ENCODE measurements at regions not wholly inside any gene's neighbourhood (a gene's known extent, or its start where the extent isn't known, plus 50 kb on each side); places are given as distances from the start of the nearest gene placed in this dataset.

- CTCF ChIA-PET, result no interaction called here
- no peaks in the 10 kb centered on the region; the same call in 1 of the 2 replicates for H3K9me3 ChIP-seq
- H3K36me3 ChIP-seq (replicated peaks in 1 of 2; ENCODE audit: control insufficient read depth in 1 of 2, insufficient read depth in 2 of 2, low read length in 1 of 2), result no peaks in the 10 kb centered on the region
- no peak overlapping the region for H3K4me2 ChIP-seq
- no peak overlapping the region for H3K4me3 ChIP-seq (ENCODE audit: low read depth in 2 of 2, low read length in 1 of 2)
- H3K4me1 ChIP-seq (ENCODE audit: control insufficient read depth in 1 of 2, insufficient read depth in 2 of 2, low read depth in 1 of 2, low read length in 1 of 2), result no peaks in the 10 kb centered on the region
- no peak overlapping the region for H3K9ac ChIP-seq
- no peak overlapping the region for H2AFZ ChIP-seq (ENCODE audit: low read depth)
- H3F3A ChIP-seq (replicated peaks; ENCODE audit: insufficient read depth), result no peaks in the 10 kb centered on the region
- no peaks in the 10 kb centered on the region for H3K9me2 ChIP-seq
- no peak overlapping the region for H3K27ac ChIP-seq (ENCODE audit: low read depth in 2 of 2, low read length in 1 of 2)
- no peaks in the 10 kb centered on the region for H3K27me3 ChIP-seq (ENCODE audit: insufficient read depth)
- no peaks in the 10 kb centered on the region for H4K20me1 ChIP-seq (ENCODE audit: insufficient read depth)
- TF ChIP-seq TEAD4 (IDR thresholded peaks at IDR 0.05; ENCODE audit: borderline replicate concordance, insufficient read depth) (no peak), RFX5 (IDR thresholded peaks at IDR 0.05; ENCODE audit: low read length) (no peak), RAD21 (IDR thresholded peaks at IDR 0.05; ENCODE audit: low read length) (no peak), ELF1 (IDR thresholded peaks at IDR 0.05) (no peak), REST (IDR thresholded peaks at IDR 0.05; ENCODE audit: low read depth, low read length) (no peak), NRF1 (IDR thresholded peaks at IDR 0.05; ENCODE audit: low read depth, low read length) (no peak), FOSL2 (IDR thresholded peaks at IDR 0.05; ENCODE audit: borderline replicate concordance, low read depth) (no peak)
- no peak for DNase-seq
- POLR2A ChIA-PET, result no interaction called here
- H3K79me2 ChIP-seq (ENCODE audit: insufficient read depth), result no peaks in the 10 kb centered on the region
Observed at GRCh38 chr11:29900382-29900781, 116.4 kb downstream of the KCNA4 start.

- Histone ChIP-seq H3K4me2 (no peak overlapping the region), H3K9me3 (no peaks in the 10 kb centered on the region), H2AFZ (ENCODE audit: low read depth) (no peak overlapping the region), H3K9ac (no peak overlapping the region), H3K9me2 (no peaks in the 10 kb centered on the region), H3K79me2 (ENCODE audit: insufficient read depth) (no peaks in the 10 kb centered on the region), H3K36me3 (replicated peaks in 1 of 2; ENCODE audit: control insufficient read depth in 1 of 2, insufficient read depth in 2 of 2, low read length in 1 of 2) (no peaks in the 10 kb centered on the region), H3K4me1 (ENCODE audit: control insufficient read depth in 1 of 2, insufficient read depth in 2 of 2, low read depth in 1 of 2, low read length in 1 of 2) (no peaks in the 10 kb centered on the region), H4K20me1 (ENCODE audit: insufficient read depth) (no peaks in the 10 kb centered on the region), H3K27ac (ENCODE audit: low read depth in 2 of 2, low read length in 1 of 2) (no peak overlapping the region), H3F3A (replicated peaks; ENCODE audit: insufficient read depth) (no peaks in the 10 kb centered on the region), H3K4me3 (ENCODE audit: low read depth in 2 of 2, low read length in 1 of 2) (no peak overlapping the region), H3K27me3 (ENCODE audit: insufficient read depth) (no peaks in the 10 kb centered on the region)
- POLR2A ChIA-PET, result no interaction called here
- CTCF ChIA-PET, result no interaction called here
- WGBS (ENCODE audit: low lambda C conversion rate), result 3% methylated on average over 6 of the region's 6 CpGs
- DNase-seq, result no peak
- no peak for TF ChIP-seq GATA2 (CRISPR knock-in tag; IDR thresholded peaks at IDR 0.05)
- no peak for TF ChIP-seq TEAD4 (IDR thresholded peaks at IDR 0.05; ENCODE audit: borderline replicate concordance, insufficient read depth)
- TF ChIP-seq MAX (IDR thresholded peaks at IDR 0.05; ENCODE audit: low read depth), result no peak
- no peak for TF ChIP-seq JUND (IDR thresholded peaks at IDR 0.05)
- TF ChIP-seq NRF1 (IDR thresholded peaks at IDR 0.05; ENCODE audit: low read depth, low read length), result no peak
- no peak for TF ChIP-seq SIN3A (IDR thresholded peaks at IDR 0.05; ENCODE audit: borderline replicate concordance, low read depth, low read length)
- TF ChIP-seq RAD21 (IDR thresholded peaks at IDR 0.05; ENCODE audit: low read length), result no peak
- no peak for TF ChIP-seq FOXM1 (IDR thresholded peaks at IDR 0.05; ENCODE audit: low read depth)
- no peak for TF ChIP-seq TAF1 (IDR thresholded peaks at IDR 0.05; ENCODE audit: borderline replicate concordance, low read depth, low read length)
- TF ChIP-seq REST (IDR thresholded peaks at IDR 0.05; ENCODE audit: low read depth, low read length), result no peak
- TF ChIP-seq YY1 (IDR thresholded peaks at IDR 0.05; ENCODE audit: low read depth), result no peak
- TF ChIP-seq MXI1 (IDR thresholded peaks at IDR 0.05; ENCODE audit: low read depth, low read length), result no peak
- TF ChIP-seq PBX3 (IDR thresholded peaks at IDR 0.05), result no peak
- TF ChIP-seq CHD2 (IDR thresholded peaks at IDR 0.05; ENCODE audit: low read length, partially characterized antibody), result no peak
- TF ChIP-seq EZH2phosphoT487 (IDR thresholded peaks at IDR 0.05; ENCODE audit: borderline replicate concordance, low read depth), result no peak
Observed at GRCh38 chr11:29879560-29879959, 137.3 kb downstream of the KCNA4 start.
